Gastrocnemius medialis (tissue), 4 donors: ENCODE measurements at regions not wholly inside any gene's neighbourhood (a gene's known extent, or its start where the extent isn't known, plus 50 kb on each side); places are given as distances from the start of the nearest gene placed in this dataset.

Source experiments
- CTCF ChIP-seq, 5 experiments: fragments of 450-650 bp in 3 of 5; fragments of 200-600 bp in 2 of 5; sonication (generic) in 2 of 5; IDR thresholded peaks in 4 of 5; conservative IDR thresholded peaks in 1 of 5; 1 replicate in 4 of 5; 2 replicates in 1 of 5; pipeline ENCODE4 v1.5.1; 2016 to 2019; ENCODE audit warnings: antibody characterized with exemption in 5 of 5, mild to moderate bottlenecking in 3 of 5, moderate library complexity in 3 of 5
- POLR2A ChIP-seq, 2 donors: fragments of 450-650 bp; IDR thresholded peaks; one replicate each; pipeline ENCODE4 v1.6.1; 2017; ENCODE audit warnings: antibody characterized with exemption in 2 of 2, mild to moderate bottlenecking in 2 of 2, moderate library complexity in 2 of 2

GRCh38 chr2:12091201-12091806 lies 344.9 kb downstream of the LPIN1 start:
- no peak for TF ChIP-seq CTCF (IDR thresholded peaks at IDR 0.05 in 4 of 5, conservative IDR thresholded peaks at IDR 0.05 in 1 of 5)
- TF ChIP-seq POLR2A (IDR thresholded peaks at IDR 0.05), result no peak
